Kidney (tissue), 13 donors: ENCODE measurements at regions not wholly inside any gene's neighbourhood (a gene's known extent, or its start where the extent isn't known, plus 50 kb on each side); places are given as distances from the start of the nearest gene placed in this dataset.

Source experiments
- DNase-seq, 5 donors: peaks; one replicate each; pipeline ENCODE4 v3.0.0-alpha.2; 2013 to 2020
- FAIRE-seq: peaks from 2 replicates; lab custom pipeline; 2012; peaks lifted over from hg19 to GRCh38; lab: Jason Lieb, UNC
- H3K27ac ChIP-seq, 2 donors: one replicate each; pipeline ENCODE4 v1.7.0; 2013; ENCODE audit warnings: low read depth in 2 of 2, low read length in 2 of 2, inconsistent platforms in 1 of 2
- H3K27me3 ChIP-seq: one replicate; pipeline ENCODE4 v1.7.1; 2013; ENCODE audit warnings: low read length, inconsistent platforms; ENCODE audit not compliant: control insufficient read depth, insufficient read depth
- H3K36me3 ChIP-seq, 3 donors: one replicate each; pipeline versions ENCODE4 v1.7.0 to v1.7.1; 2013; ENCODE audit warnings: low read length in 3 of 3, control low read depth in 1 of 3, inconsistent platforms in 1 of 3; ENCODE audit not compliant: insufficient read depth in 3 of 3, control insufficient read depth in 2 of 3
- H3K4me1 ChIP-seq, 3 donors: one replicate each; pipeline versions ENCODE4 v1.7.0 to v1.7.1; 2013; ENCODE audit warnings: low read length in 3 of 3, inconsistent platforms in 1 of 3, low read depth in 1 of 3; ENCODE audit not compliant: control insufficient read depth in 2 of 3, insufficient read depth in 2 of 3
- H3K4me3 ChIP-seq, 3 donors: one replicate each; pipeline versions ENCODE4 v1.7.0 to v1.8.1; 2013; ENCODE audit warnings: low read length in 3 of 3, control low read depth in 1 of 3, inconsistent platforms in 1 of 3
- H3K9ac ChIP-seq, 3 donors: one replicate each; pipeline versions ENCODE4 v1.7.0 to v1.7.1; 2013; ENCODE audit warnings: low read length in 3 of 3, control low read depth in 1 of 3, inconsistent platforms in 1 of 3
- H3K9me3 ChIP-seq, 3 donors: one replicate each; pipeline versions ENCODE4 v1.7.0 to v1.7.1; 2013; ENCODE audit warnings: low read length in 3 of 3, control low read depth in 1 of 3, inconsistent platforms in 1 of 3; ENCODE audit not compliant: control insufficient read depth in 2 of 3, insufficient read depth in 1 of 3
- CTCF ChIP-seq: IDR thresholded peaks from 3 replicates; pipeline ENCODE4 v1.5.1; 2012; ENCODE audit warnings: mild to moderate bottlenecking, moderate library complexity, borderline replicate concordance; ENCODE audit not compliant: insufficient read depth; ENCODE audit errors: extremely low read depth
- intact Hi-C: fragments of 100-400 bp; cut with DNase I; formaldehyde crosslinking; loops from one replicate; pipeline ENCODE4 v1.11.1; 2022
- donor health status: control.
- donor health status: control.
- donor health status: control.
- donor health status: control.
- donor health status: control.
- donor health status: DM: yes; HTN: yes; CAD: no.
- donor health status: Normal renal cell carcinoma (clear cell type).

GRCh38 chr7:368651-369475, 78.9 kb downstream of the FOXL3 start:
- no peak overlapping the region for H3K27ac ChIP-seq
- H3K27me3 ChIP-seq = no peaks in the 10 kb centered on the region
- peaks cover 0 to 10% (median 2%) of the 10 kb centered on the region in 3 donors for H3K4me1 ChIP-seq
- intact Hi-C loops = no loop called here
- no peak overlapping the region for H3K9ac ChIP-seq
- no peaks in the 10 kb centered on the region for H3K36me3 ChIP-seq
- DNase-seq (peak; percentile 61 to 79 (median 78)), FAIRE-seq (no peak)
- H3K4me3 ChIP-seq = no peak overlapping the region
- no peaks in the 10 kb centered on the region for H3K9me3 ChIP-seq
- TF ChIP-seq CTCF = no peak

- intact Hi-C loops = no loop called here
- Histone ChIP-seq H3K9me3 (no peaks in the 10 kb centered on the region), H3K4me1 (peaks cover 0 to 10% (median 2%) of the 10 kb centered on the region in 3 donors), H3K27me3 (no peaks in the 10 kb centered on the region), H3K36me3 (no peaks in the 10 kb centered on the region), H3K27ac (no peak overlapping the region), H3K9ac (no peak overlapping the region), H3K4me3 (no peak overlapping the region)
- TF ChIP-seq CTCF = no peak
- no peak for FAIRE-seq
- DNase-seq = peak in 2 of 5 donors; percentile 66 to 67
Observed at GRCh38 chr7:369476-370258, 79.7 kb downstream of the FOXL3 start.

GRCh38 chr7:370259-370625, 80.3 kb downstream of the FOXL3 start:
- intact Hi-C loops = no loop called here
- no peak overlapping the region for H3K4me3 ChIP-seq

More at GRCh38 chr7:370259-370625, 80.3 kb downstream of the FOXL3 start:
- no peak for FAIRE-seq
- H3K27me3 ChIP-seq = no peaks in the 10 kb centered on the region
- TF ChIP-seq CTCF = no peak
- no peaks in the 10 kb centered on the region for H3K36me3 ChIP-seq
- peaks cover 0 to 10% (median 2%) of the 10 kb centered on the region in 3 donors for H3K4me1 ChIP-seq
- no peak overlapping the region for H3K9ac ChIP-seq
- DNase-seq = no peak
- no peak overlapping the region for H3K27ac ChIP-seq
- no peaks in the 10 kb centered on the region for H3K9me3 ChIP-seq
